HuH-7.5 (cell line): ENCODE measurements at regions not wholly inside any gene's neighbourhood (a gene's known extent, or its start where the extent isn't known, plus 50 kb on each side); places are given as distances from the start of the nearest gene placed in this dataset.
"Not testable (repeated sequence)": the region's sequence is repeated elsewhere in the genome, so short reads cannot be mapped to it uniquely, and the experiment has no call there.

Source experiments
- DNase-seq: peaks from one replicate; pipeline ENCODE4 v3.0.0; 2011; ENCODE audit warnings: low spot score

GRCh38 chr5:104594850-104595249 lies 1032.3 kb upstream of the NUDT12 start:
- no peak for DNase-seq

GRCh38 chr5:104576677-104577076 lies 1014.1 kb upstream of the NUDT12 start:
- no peak for DNase-seq

GRCh38 chr5:104573949-104574709 lies 1011.5 kb upstream of the NUDT12 start:
- no peak for DNase-seq

- no peak for DNase-seq
These were observed 1007.0 kb upstream of the NUDT12 start for GRCh38 chr5:104569621-104570020.

GRCh38 chr5:104564530-104564929 lies 1001.9 kb upstream of the NUDT12 start:
- no peak for DNase-seq

GRCh38 chr5:104556957-104557356 lies 994.4 kb upstream of the NUDT12 start:
- no peak for DNase-seq

GRCh38 chr5:104551628-104552027 lies 989.0 kb upstream of the NUDT12 start:
- DNase-seq: no peak

- DNase-seq: not testable (repeated sequence)
These were observed 984.3 kb upstream of the NUDT12 start for GRCh38 chr5:104546871-104547270.

- no peak for DNase-seq
These were observed 978.7 kb upstream of the NUDT12 start for GRCh38 chr5:104541141-104541785.

- no peak for DNase-seq
These were observed 977.9 kb upstream of the NUDT12 start for GRCh38 chr5:104540448-104540847.

- no peak for DNase-seq
These were observed 977.2 kb upstream of the NUDT12 start for GRCh38 chr5:104539618-104540350.

- no peak for DNase-seq
These were observed 976.1 kb upstream of the NUDT12 start for GRCh38 chr5:104538734-104539133.

- no peak for DNase-seq
These were observed 970.9 kb upstream of the NUDT12 start for GRCh38 chr5:104533498-104533897.

- no peak for DNase-seq
These were observed 964.3 kb upstream of the NUDT12 start for GRCh38 chr5:104526866-104527265.

GRCh38 chr5:104513640-104514072 lies 951.1 kb upstream of the NUDT12 start:
- DNase-seq: no peak

GRCh38 chr5:104513121-104513602 lies 950.6 kb upstream of the NUDT12 start:
- DNase-seq: no peak

- DNase-seq: no peak
These were observed 949.7 kb upstream of the NUDT12 start for GRCh38 chr5:104512063-104512825.

GRCh38 chr5:104498281-104498680 lies 935.7 kb upstream of the NUDT12 start:
- no peak for DNase-seq

GRCh38 chr5:104494083-104494482 lies 931.5 kb upstream of the NUDT12 start:
- DNase-seq: no peak

- DNase-seq: no peak
These were observed 910.2 kb upstream of the NUDT12 start for GRCh38 chr5:104472811-104473210.

- no peak for DNase-seq
These were observed 893.5 kb upstream of the NUDT12 start for GRCh38 chr5:104456122-104456521.

GRCh38 chr5:104452550-104452949 lies 890.0 kb upstream of the NUDT12 start:
- no peak for DNase-seq
